ENCODE measurements at regions not wholly inside any gene's neighbourhood (a gene's known extent, or its start where the extent isn't known, plus 50 kb on each side); places are given as distances from the start of the nearest gene placed in this dataset.

- DNase-seq (ENCODE audit: low read depth, low spot score) (no peak), FAIRE-seq (no peak)
- no peak overlapping the region for H3K9ac ChIP-seq (ENCODE audit: control insufficient read depth, extremely low read depth, insufficient read depth, low read length)
- no peaks in the 10 kb centered on the region for H3K79me2 ChIP-seq (ENCODE audit: control insufficient read depth, insufficient read depth, low read length)
- H3K27me3 ChIP-seq (ENCODE audit: control insufficient read depth, extremely low read depth, insufficient read depth, low read length) = no peaks in the 10 kb centered on the region
- no peaks in the 10 kb centered on the region for H3K36me3 ChIP-seq (ENCODE audit: control insufficient read depth in 2 of 2, extremely low read depth in 1 of 2, insufficient read depth in 2 of 2, low read length in 2 of 2)
- no peak overlapping the region for H3K4me3 ChIP-seq (ENCODE audit: control insufficient read depth in 2 of 3, extremely low read depth in 1 of 3, insufficient read depth in 2 of 3, low read depth in 1 of 3, low read length in 3 of 3)
- H3K9me1 ChIP-seq (ENCODE audit: control insufficient read depth, extremely low read depth, insufficient read depth, low read length) = no peaks in the 10 kb centered on the region
- TF ChIP-seq EZH2 (IDR thresholded peaks at IDR 0.05; ENCODE audit: low read length) = no peak
- TF ChIP-seq CTCF (optimal IDR thresholded peaks at IDR 0.05 in 1 of 3, IDR thresholded peaks at IDR 0.05 in 1 of 3, conservative IDR thresholded peaks at IDR 0.05 in 1 of 3; ENCODE audit: extremely low read depth in 1 of 3, insufficient read depth in 2 of 3, low read length in 3 of 3) = no peak
- H3K9me3 ChIP-seq (ENCODE audit: control insufficient read depth, low read depth, low read length) = no peaks in the 10 kb centered on the region
- no peak overlapping the region for H2AFZ ChIP-seq (ENCODE audit: control insufficient read depth, low read length)
- H3K4me2 ChIP-seq (ENCODE audit: control insufficient read depth, extremely low read depth, insufficient read depth, low read depth, low read length) = no peak overlapping the region
- dilution Hi-C loops (cut with MboI; ENCODE audit: extremely low pct_ligation_motif_present, low sequenced_read_pairs) = no loop called here
- H3K27ac ChIP-seq (ENCODE audit: control insufficient read depth, insufficient read depth, low read length) = no peak overlapping the region
- H3K4me1 ChIP-seq (ENCODE audit: control insufficient read depth, extremely low read depth, insufficient read depth, low read length) = no peaks in the 10 kb centered on the region
- no peaks in the 10 kb centered on the region for H4K20me1 ChIP-seq (ENCODE audit: control insufficient read depth, extremely low read depth, insufficient read depth, low read length)
Measured at GRCh38 chr9:88303721-88304451, 84.4 kb upstream of the SPIN1 start.

GRCh38 chr9:88302579-88303324, 85.5 kb upstream of the SPIN1 start:
- Histone ChIP-seq H3K27me3 (ENCODE audit: control insufficient read depth, extremely low read depth, insufficient read depth, low read length) (no peaks in the 10 kb centered on the region), H3K9ac (ENCODE audit: control insufficient read depth, extremely low read depth, insufficient read depth, low read length) (no peak overlapping the region), H3K4me1 (ENCODE audit: control insufficient read depth, extremely low read depth, insufficient read depth, low read length) (no peaks in the 10 kb centered on the region), H3K79me2 (ENCODE audit: control insufficient read depth, insufficient read depth, low read length) (no peaks in the 10 kb centered on the region), H3K27ac (ENCODE audit: control insufficient read depth, insufficient read depth, low read length) (no peak overlapping the region), H3K36me3 (ENCODE audit: control insufficient read depth in 2 of 2, extremely low read depth in 1 of 2, insufficient read depth in 2 of 2, low read length in 2 of 2) (no peaks in the 10 kb centered on the region), H3K4me3 (ENCODE audit: control insufficient read depth in 2 of 3, extremely low read depth in 1 of 3, insufficient read depth in 2 of 3, low read depth in 1 of 3, low read length in 3 of 3) (no peak overlapping the region), H3K4me2 (ENCODE audit: control insufficient read depth, extremely low read depth, insufficient read depth, low read depth, low read length) (no peak overlapping the region), H4K20me1 (ENCODE audit: control insufficient read depth, extremely low read depth, insufficient read depth, low read length) (no peaks in the 10 kb centered on the region), H3K9me3 (ENCODE audit: control insufficient read depth, low read depth, low read length) (no peaks in the 10 kb centered on the region), H3K9me1 (ENCODE audit: control insufficient read depth, extremely low read depth, insufficient read depth, low read length) (no peaks in the 10 kb centered on the region), H2AFZ (ENCODE audit: control insufficient read depth, low read length) (no peak overlapping the region)
- FAIRE-seq (no peak), DNase-seq (ENCODE audit: low read depth, low spot score) (no peak)
- dilution Hi-C loops (cut with MboI; ENCODE audit: extremely low pct_ligation_motif_present, low sequenced_read_pairs) = no loop called here
- TF ChIP-seq EZH2 (IDR thresholded peaks at IDR 0.05; ENCODE audit: low read length) (no peak), CTCF (optimal IDR thresholded peaks at IDR 0.05 in 1 of 3, IDR thresholded peaks at IDR 0.05 in 1 of 3, conservative IDR thresholded peaks at IDR 0.05 in 1 of 3; ENCODE audit: extremely low read depth in 1 of 3, insufficient read depth in 2 of 3, low read length in 3 of 3) (no peak)

Measured in keratinocyte (primary cell).